Fibroblast of gingiva (primary cell): ENCODE measurements at regions not wholly inside any gene's neighbourhood (a gene's known extent, or its start where the extent isn't known, plus 50 kb on each side); places are given as distances from the start of the nearest gene placed in this dataset.
"Not testable (repeated sequence)": the region's sequence is repeated elsewhere in the genome, so short reads cannot be mapped to it uniquely, and the experiment has no call there.

Source experiments
- DNase-seq: peaks from one replicate; pipeline ENCODE4 v3.0.0-alpha.2; 2011; ENCODE audit warnings: low read depth

- no peak for DNase-seq
Observed at GRCh38 chr2:171266102-171266501, 105.4 kb upstream of the TLK1 start.

GRCh38 chr2:171261529-171261928 is 100.8 kb upstream of the TLK1 start:
- DNase-seq = not testable (repeated sequence)

GRCh38 chr2:171260471-171261424 is 100.1 kb upstream of the TLK1 start:
- DNase-seq = no peak

- DNase-seq = no peak
Observed at GRCh38 chr2:171254666-171255065, 94.0 kb upstream of the TLK1 start.

- DNase-seq = no peak
Observed at GRCh38 chr2:171253900-171254650, 93.4 kb upstream of the TLK1 start.

- DNase-seq = no peak
Observed at GRCh38 chr2:171253279-171253678, 92.6 kb upstream of the TLK1 start.

- no peak for DNase-seq
Observed at GRCh38 chr2:171249689-171250088, 89.0 kb upstream of the TLK1 start.

GRCh38 chr2:171247741-171248662 is 87.3 kb upstream of the TLK1 start:
- DNase-seq = no peak

GRCh38 chr2:171244970-171245782 is 84.5 kb upstream of the TLK1 start:
- peak; percentile 62 for DNase-seq

GRCh38 chr2:171244466-171244969 is 83.8 kb upstream of the TLK1 start:
- peak; percentile 88 for DNase-seq

GRCh38 chr2:171241771-171242170 is 81.1 kb upstream of the TLK1 start:
- no peak for DNase-seq

- DNase-seq = no peak
Observed at GRCh38 chr2:171238946-171239345, 78.3 kb upstream of the TLK1 start.

GRCh38 chr2:171237751-171238505 is 77.2 kb upstream of the TLK1 start:
- DNase-seq = no peak

- no peak for DNase-seq
Observed at GRCh38 chr2:171235262-171235881, 74.7 kb upstream of the TLK1 start.

GRCh38 chr2:171230176-171230575 is 69.5 kb upstream of the TLK1 start:
- DNase-seq = no peak

- DNase-seq = no peak
Observed at GRCh38 chr2:171228826-171229225, 68.1 kb upstream of the TLK1 start.

- DNase-seq = no peak
Observed at GRCh38 chr2:171227066-171227782, 66.5 kb upstream of the TLK1 start.

GRCh38 chr2:171226461-171226860 is 65.8 kb upstream of the TLK1 start:
- no peak for DNase-seq

GRCh38 chr2:171225989-171226388 is 65.3 kb upstream of the TLK1 start:
- DNase-seq = no peak
